Endothelial cell (in vitro differentiated cells): ENCODE measurements at regions not wholly inside any gene's neighbourhood (a gene's known extent, or its start where the extent isn't known, plus 50 kb on each side); places are given as distances from the start of the nearest gene placed in this dataset.

Experiments
- DNase-seq: peaks from one replicate; pipeline ENCODE4 v3.0.0; 2021; ENCODE audit warnings: low spot score
- H3K27ac Mint-ChIP-seq: one replicate; pipeline ENCODE4 v1.8.0; 2021; ENCODE audit warnings: mixed read lengths, inconsistent platforms; ENCODE audit not compliant: unreplicated experiment
- H3K27me3 Mint-ChIP-seq: one replicate; pipeline ENCODE4 v1.8.0; 2021; ENCODE audit warnings: mild to moderate bottlenecking, moderate library complexity, mixed read lengths, inconsistent platforms; ENCODE audit not compliant: unreplicated experiment
- H3K36me3 Mint-ChIP-seq: one replicate; pipeline ENCODE4 v1.8.0; 2021; ENCODE audit warnings: mild to moderate bottlenecking, low read depth, mixed read lengths, inconsistent platforms; ENCODE audit not compliant: unreplicated experiment
- H3K4me1 Mint-ChIP-seq: one replicate; pipeline ENCODE4 v1.8.0; 2021; ENCODE audit warnings: mild to moderate bottlenecking, mixed read lengths, inconsistent platforms; ENCODE audit not compliant: unreplicated experiment
- H3K4me3 Mint-ChIP-seq: one replicate; pipeline ENCODE4 v1.8.0; 2021; ENCODE audit warnings: mild to moderate bottlenecking, mixed read lengths, inconsistent platforms; ENCODE audit not compliant: unreplicated experiment
- H3K9me3 Mint-ChIP-seq: one replicate; pipeline ENCODE4 v1.8.0; 2021; ENCODE audit warnings: mixed read lengths, inconsistent platforms; ENCODE audit not compliant: unreplicated experiment
- TF ChIP-seq, protein P1 (sequence below): fragments of 200-600 bp; sonication (generic); IDR thresholded peaks from one replicate; pipeline ENCODE4 v1.5.0; 2021; ENCODE audit warnings: antibody characterized with exemption; ENCODE audit not compliant: unreplicated experiment

DNA sequence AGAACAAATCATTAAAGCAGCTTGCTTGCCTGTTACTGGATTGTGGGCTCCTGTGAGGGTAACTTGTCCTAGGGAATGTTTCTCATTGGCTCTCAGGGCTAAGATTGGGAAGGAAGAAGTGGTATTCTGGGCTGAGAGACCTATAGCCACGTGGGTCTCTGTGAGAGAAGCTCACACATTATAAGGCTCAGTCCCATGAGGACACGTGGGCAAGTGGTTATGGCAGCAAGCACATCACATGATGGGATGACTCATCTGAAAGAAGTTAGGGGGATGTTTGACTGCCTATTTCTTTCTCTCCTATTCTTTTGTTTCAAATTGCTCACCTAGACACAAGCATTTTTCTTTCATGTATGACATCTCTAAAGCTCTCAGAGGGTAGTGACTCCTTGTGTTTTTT is 418.0 kb upstream of the ST6GAL2 start:
- Mint-ChIP-seq H3K4me3 (no peak overlapping the region), H3K27me3 (no peaks in the 10 kb centered on the region), H3K9me3 (no peaks in the 10 kb centered on the region), H3K27ac (no peak overlapping the region), H3K36me3 (no peaks in the 10 kb centered on the region), H3K4me1 (peaks cover 14% of the 10 kb centered on the region)
- TF ChIP-seq, protein P1, sequence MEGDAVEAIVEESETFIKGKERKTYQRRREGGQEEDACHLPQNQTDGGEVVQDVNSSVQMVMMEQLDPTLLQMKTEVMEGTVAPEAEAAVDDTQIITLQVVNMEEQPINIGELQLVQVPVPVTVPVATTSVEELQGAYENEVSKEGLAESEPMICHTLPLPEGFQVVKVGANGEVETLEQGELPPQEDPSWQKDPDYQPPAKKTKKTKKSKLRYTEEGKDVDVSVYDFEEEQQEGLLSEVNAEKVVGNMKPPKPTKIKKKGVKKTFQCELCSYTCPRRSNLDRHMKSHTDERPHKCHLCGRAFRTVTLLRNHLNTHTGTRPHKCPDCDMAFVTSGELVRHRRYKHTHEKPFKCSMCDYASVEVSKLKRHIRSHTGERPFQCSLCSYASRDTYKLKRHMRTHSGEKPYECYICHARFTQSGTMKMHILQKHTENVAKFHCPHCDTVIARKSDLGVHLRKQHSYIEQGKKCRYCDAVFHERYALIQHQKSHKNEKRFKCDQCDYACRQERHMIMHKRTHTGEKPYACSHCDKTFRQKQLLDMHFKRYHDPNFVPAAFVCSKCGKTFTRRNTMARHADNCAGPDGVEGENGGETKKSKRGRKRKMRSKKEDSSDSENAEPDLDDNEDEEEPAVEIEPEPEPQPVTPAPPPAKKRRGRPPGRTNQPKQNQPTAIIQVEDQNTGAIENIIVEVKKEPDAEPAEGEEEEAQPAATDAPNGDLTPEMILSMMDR, result no peak
- DNase-seq, result no peak

DNA sequence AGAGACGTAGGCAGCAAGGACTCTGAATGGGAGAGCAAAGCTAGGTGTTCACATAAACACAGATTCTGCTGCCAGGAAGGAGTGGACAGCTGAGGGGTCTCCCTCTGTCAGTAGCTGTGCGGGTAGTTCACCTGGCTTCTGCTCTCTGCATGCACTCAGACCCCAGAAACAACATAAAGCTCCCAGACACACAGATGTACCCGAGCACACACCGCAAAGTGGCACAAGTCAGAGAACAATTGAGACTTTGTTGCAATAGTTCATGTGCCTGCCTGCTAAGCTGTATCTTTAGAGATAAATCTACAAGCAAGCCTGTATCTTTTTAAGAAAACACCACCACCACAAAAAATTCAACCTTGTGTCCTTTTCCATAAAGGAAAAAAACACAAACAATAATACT is 420.0 kb upstream of the ST6GAL2 start:
- Mint-ChIP-seq H3K4me1 (peaks cover 14% of the 10 kb centered on the region), H3K27ac (no peak overlapping the region), H3K9me3 (no peaks in the 10 kb centered on the region), H3K4me3 (no peak overlapping the region), H3K27me3 (no peaks in the 10 kb centered on the region), H3K36me3 (no peaks in the 10 kb centered on the region)
- no peak for DNase-seq
- TF ChIP-seq, protein P1, result no peak

DNA sequence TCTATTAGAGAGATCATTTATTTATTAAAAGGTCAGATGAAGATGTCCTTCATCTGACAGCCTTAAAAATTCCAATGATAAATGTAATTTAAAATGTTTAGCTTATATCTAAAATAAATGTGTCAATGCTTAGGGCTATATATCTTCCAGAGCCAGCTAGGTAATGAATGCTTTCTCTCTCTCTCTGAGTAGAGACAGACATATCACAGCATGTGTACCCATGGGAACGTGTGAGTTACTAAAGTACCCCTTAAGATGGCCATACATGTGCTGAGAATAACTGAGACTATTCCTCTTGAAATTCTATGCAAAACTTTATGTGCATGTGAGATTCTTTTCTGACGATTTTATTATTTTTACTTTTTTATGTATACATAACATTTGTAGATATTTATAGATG is 420.9 kb upstream of the ST6GAL2 start:
- Mint-ChIP-seq H3K27me3 (no peaks in the 10 kb centered on the region), H3K4me3 (no peak overlapping the region), H3K9me3 (no peaks in the 10 kb centered on the region), H3K27ac (no peak overlapping the region), H3K4me1 (peaks cover 14% of the 10 kb centered on the region), H3K36me3 (no peaks in the 10 kb centered on the region)
- TF ChIP-seq, protein P1, result no peak
- no peak for DNase-seq

DNA sequence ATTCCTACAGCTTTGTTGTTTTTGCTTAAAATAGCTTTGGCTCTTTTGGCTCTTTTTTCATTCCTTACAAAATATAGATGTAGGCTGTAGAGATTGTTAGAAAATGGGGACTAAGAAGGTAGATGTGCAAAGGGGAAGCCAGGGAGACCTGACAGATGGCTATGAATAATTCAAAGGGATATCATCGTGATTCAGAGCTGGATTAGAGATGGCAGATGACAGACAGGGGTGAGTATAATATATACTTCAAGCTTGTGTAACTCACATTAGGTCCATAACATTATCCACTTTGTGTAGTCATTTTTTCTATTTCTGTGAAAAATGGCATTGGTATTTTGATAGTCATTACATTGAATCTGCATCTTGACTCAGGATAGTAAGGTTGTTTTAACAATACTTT is 422.9 kb upstream of the ST6GAL2 start:
- TF ChIP-seq, protein P1, result no peak
- Mint-ChIP-seq H3K27me3 (no peaks in the 10 kb centered on the region), H3K36me3 (no peaks in the 10 kb centered on the region), H3K4me3 (no peak overlapping the region), H3K4me1 (peaks cover 14% of the 10 kb centered on the region), H3K9me3 (no peaks in the 10 kb centered on the region), H3K27ac (no peak overlapping the region)
- no peak for DNase-seq

DNA sequence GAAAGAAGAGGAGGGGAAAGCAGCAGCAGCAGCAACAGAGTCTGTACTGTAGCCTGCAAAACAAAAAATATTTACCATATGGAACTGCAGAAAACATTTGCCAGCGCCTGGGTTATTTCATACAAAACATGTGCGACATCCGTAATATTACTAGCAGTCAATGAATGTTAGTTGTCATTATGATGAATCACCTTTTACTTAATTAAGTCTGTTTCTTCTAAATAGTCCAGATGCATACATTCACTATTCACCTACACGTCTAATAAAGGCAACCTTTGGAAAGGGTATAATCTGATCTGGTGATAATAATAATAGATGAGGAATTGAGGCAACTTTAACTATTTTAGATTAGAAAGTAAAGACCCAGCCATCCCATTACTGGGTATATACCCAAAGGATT is 426.3 kb upstream of the ST6GAL2 start:
- DNase-seq, result no peak
- no peak overlapping the region for H3K4me3 Mint-ChIP-seq
- no peaks in the 10 kb centered on the region for H3K27me3 Mint-ChIP-seq
- H3K9me3 Mint-ChIP-seq, result no peaks in the 10 kb centered on the region
- H3K27ac Mint-ChIP-seq, result no peak overlapping the region
- no peaks in the 10 kb centered on the region for H3K36me3 Mint-ChIP-seq
- peaks cover 5% of the 10 kb centered on the region for H3K4me1 Mint-ChIP-seq
- TF ChIP-seq, protein P1, result no peak
